Fibroblast of the aortic adventitia (primary cell): ENCODE measurements at regions not wholly inside any gene's neighbourhood (a gene's known extent, or its start where the extent isn't known, plus 50 kb on each side); places are given as distances from the start of the nearest gene placed in this dataset.

Experiments used
- DNase-seq: peaks from one replicate; pipeline ENCODE4 v3.0.0-alpha.2; 2010; ENCODE audit warnings: low read depth
- H3K4me3 ChIP-seq: 2 replicates; pipeline ENCODE4 v1.5.1; 2011; ENCODE audit warnings: low read depth, mild to moderate bottlenecking, control low read depth, low read length, moderate library complexity
- TF ChIP-seq, protein P1 (sequence below): IDR thresholded peaks from 2 replicates; pipeline ENCODE4 v1.5.1; 2011; ENCODE audit warnings: mild to moderate bottlenecking, low read length, control low read depth, inconsistent platforms; ENCODE audit not compliant: insufficient read depth

DNA sequence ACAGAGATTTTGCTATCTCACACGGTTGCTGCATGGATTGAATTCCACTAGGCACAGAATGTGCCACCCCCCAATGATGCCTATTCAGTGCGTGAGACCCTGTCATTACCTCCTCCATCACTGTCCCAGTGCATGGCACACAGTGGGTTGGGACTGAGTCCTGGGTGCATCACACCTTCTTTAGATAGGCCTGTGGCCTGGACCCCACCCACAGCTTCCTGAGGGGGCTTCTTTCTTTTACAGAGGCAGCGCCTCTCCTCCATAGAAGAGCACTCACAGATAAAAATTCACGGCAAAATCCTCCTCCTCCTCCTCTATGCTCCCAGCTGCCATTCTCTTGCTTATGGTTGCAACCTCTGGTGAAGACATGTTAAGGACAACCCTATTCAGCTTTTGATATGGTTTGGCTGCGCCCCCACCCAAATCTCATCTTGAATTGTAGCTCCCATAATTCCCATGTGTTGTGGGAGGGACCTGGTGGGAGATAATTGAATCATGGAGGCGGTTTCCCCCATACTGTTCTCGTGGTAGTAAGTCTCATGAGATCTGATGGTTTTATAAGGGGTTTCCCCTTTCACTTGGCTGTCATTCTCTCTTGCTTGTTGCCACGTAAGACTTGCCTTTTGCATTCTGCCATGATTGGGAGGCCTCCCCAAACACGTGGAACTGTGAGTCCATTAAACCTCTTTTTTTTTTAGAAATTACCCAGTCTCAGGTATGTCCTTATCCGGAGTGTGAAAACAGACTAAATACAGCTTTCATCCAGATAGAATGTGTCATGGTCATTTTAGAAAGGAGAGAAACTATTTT is 147.6 kb downstream of the KLF13 start:
- H3K4me3 ChIP-seq = no peak overlapping the region
- TF ChIP-seq, protein P1, sequence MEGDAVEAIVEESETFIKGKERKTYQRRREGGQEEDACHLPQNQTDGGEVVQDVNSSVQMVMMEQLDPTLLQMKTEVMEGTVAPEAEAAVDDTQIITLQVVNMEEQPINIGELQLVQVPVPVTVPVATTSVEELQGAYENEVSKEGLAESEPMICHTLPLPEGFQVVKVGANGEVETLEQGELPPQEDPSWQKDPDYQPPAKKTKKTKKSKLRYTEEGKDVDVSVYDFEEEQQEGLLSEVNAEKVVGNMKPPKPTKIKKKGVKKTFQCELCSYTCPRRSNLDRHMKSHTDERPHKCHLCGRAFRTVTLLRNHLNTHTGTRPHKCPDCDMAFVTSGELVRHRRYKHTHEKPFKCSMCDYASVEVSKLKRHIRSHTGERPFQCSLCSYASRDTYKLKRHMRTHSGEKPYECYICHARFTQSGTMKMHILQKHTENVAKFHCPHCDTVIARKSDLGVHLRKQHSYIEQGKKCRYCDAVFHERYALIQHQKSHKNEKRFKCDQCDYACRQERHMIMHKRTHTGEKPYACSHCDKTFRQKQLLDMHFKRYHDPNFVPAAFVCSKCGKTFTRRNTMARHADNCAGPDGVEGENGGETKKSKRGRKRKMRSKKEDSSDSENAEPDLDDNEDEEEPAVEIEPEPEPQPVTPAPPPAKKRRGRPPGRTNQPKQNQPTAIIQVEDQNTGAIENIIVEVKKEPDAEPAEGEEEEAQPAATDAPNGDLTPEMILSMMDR = no peak
- no peak for DNase-seq

DNA sequence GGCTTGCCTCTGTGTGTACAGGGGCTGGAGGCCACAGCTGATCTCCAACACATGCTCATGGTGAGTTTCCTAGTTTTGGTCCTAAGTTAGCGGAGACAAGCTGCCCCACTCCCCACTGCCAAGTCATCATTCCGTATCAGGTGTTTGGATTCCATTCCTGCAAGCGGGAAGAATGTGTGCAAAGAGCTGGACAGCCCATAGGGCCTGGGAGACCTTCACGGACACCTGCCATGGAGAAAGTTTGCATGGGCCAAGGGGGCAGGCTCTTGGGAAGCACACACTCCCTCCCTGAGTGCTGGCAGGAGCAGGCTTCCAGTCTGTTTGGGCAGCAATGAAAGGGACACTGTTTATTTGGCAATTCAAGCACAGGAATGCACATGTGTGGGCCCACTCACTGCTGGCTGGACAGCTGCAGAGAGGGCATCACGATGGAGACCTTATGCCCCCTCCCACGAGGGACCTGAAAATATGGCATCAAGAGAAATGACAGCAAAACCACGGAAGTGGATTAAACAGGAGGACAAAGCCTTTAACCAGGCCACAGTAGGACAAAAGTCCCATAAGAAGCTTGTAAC is 149.7 kb downstream of the KLF13 start:
- TF ChIP-seq, protein P1 = no peak
- no peak for DNase-seq
- no peak overlapping the region for H3K4me3 ChIP-seq

DNA sequence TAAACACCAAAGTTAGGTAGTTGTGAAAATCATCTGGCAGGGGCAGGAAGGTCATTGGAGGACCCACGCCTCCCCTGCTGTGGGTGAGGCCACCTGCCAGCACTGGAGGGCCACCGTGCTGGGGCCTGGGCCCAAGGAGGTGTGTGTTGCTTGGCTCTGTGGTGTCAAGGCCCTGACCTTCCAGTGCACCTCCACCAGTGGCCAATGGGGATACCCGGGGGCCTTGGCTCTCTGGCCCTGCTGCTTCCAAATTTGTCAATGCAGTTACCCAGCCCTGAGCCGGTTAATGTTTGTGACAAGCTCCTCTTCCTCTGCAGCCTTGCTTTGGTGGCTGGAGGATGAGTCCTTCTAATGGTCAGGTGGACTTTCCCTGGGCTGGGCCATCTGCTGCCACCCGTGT is 150.2 kb downstream of the KLF13 start:
- TF ChIP-seq, protein P1 = no peak
- no peak for DNase-seq
- no peak overlapping the region for H3K4me3 ChIP-seq

DNA sequence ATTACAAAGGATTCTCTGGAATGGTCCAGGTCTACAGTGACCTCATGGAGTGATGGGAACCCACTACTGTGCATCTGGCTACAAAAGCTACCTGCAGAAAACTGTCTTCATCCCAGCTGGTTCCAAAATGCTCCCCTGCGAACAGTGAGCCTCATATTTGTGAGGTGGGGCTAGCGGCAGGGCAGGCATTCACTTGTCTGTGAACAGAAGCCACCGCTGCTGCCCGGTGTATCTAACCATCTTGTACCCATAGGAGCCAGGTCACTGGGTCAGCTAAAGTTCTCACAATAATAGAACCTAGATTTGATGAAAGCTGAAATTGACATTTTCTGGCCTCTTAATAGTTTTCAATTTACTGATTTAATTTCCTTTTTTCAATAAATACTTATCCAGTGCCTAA is 150.7 kb downstream of the KLF13 start:
- H3K4me3 ChIP-seq = no peak overlapping the region
- no peak for DNase-seq
- TF ChIP-seq, protein P1 = no peak

DNA sequence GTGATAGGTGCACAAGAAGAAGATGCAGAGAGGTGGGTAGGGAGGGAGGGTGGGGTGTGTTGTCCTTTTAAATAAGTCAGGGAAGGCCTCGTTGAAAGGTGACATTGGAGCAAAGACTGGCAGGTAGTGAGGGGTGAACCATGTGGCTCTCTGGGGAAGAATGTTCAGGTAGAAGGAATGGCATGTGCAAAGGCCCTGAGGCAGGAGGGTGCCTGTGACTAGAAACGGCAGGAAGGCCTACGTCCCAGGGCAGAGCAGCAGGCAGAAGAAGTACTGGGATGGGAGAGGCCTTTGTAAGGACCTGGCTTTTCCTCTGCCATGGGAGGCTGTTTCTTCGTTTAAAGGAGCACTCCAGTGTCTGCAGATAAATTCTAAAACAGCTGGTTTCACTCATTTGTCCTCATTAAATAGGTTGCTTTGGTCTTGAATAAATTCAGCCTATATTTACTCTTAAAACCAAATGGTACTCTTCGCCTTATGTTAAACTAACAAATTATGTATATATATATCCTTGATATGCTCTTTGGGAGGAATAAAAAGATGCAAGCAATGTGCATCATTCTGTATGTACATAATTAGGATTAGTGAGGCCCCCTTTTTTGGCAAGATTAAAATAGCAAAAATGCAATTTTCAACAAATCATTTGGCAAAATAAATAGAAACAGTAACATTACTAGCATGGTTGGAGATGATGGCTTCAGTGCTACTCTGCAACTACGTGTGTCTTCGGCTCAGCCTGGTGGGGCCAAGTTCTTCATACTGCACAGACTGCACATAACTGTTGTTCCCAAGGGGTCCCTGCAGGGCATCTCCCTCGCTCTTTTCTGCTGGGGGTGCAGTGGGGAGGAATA is 151.4 kb downstream of the KLF13 start:
- H3K4me3 ChIP-seq = no peak overlapping the region
- TF ChIP-seq, protein P1 = no peak
- no peak for DNase-seq

DNA sequence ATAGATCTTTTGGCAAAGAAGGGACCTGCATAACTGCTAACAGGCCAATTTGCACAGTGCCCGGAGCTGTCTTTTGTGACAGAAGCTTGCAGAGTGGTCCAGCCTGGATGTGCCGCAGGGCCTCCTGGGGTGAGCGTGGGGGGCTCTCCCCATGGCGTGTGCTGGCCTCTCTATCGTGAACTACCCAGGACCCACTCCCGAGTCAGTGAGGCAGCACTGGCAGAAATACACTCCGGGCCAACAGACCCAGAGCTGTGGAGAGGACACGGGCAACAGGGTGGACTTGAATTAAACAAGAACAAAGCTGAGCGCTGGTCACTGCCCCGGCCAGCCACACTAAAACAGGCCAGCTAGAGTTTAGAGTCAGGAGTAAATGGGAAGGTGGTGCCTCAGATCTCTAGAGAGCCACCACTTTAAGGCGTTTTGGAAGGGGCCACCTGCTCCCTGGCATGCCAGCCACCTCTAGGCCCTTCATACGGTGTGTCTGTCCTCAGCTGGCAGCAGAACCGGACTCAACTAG is 152.1 kb downstream of the KLF13 start:
- H3K4me3 ChIP-seq = no peak overlapping the region
- TF ChIP-seq, protein P1 = no peak
- DNase-seq = no peak
